ENCODE measurements at regions not wholly inside any gene's neighbourhood (a gene's known extent, or its start where the extent isn't known, plus 50 kb on each side); places are given as distances from the start of the nearest gene placed in this dataset.
"Not testable (repeated sequence)": the region's sequence is repeated elsewhere in the genome, so short reads cannot be mapped to it uniquely, and the experiment has no call there.

GRCh38 chr14:87628129-87628528 is 364.9 kb downstream of the GALC start:
- no peak for DNase-seq

GRCh38 chr14:87626266-87626665 is 366.7 kb downstream of the GALC start:
- no peak for DNase-seq

- DNase-seq: no peak
These were observed 369.4 kb downstream of the GALC start for GRCh38 chr14:87623616-87624015.

GRCh38 chr14:87617079-87617478 is 375.9 kb downstream of the GALC start:
- no peak for DNase-seq

GRCh38 chr14:87615822-87616679 is 376.9 kb downstream of the GALC start:
- peak in 1 of 2 donors; percentile 1 for DNase-seq

GRCh38 chr14:87615047-87615446 is 377.9 kb downstream of the GALC start:
- no peak for DNase-seq

- DNase-seq: no peak
These were observed 379.1 kb downstream of the GALC start for GRCh38 chr14:87613881-87614280.

GRCh38 chr14:87607056-87607455 is 385.9 kb downstream of the GALC start:
- DNase-seq: not testable (repeated sequence)

- no peak for DNase-seq
These were observed 391.9 kb downstream of the GALC start for GRCh38 chr14:87601036-87601435.

- DNase-seq: no peak
These were observed 392.7 kb downstream of the GALC start for GRCh38 chr14:87600240-87600639.

GRCh38 chr14:87581298-87581697 is 411.7 kb downstream of the GALC start:
- DNase-seq: no peak

GRCh38 chr14:87579036-87579435 is 413.9 kb downstream of the GALC start:
- no peak for DNase-seq

- no peak for DNase-seq
These were observed 417.6 kb downstream of the GALC start for GRCh38 chr14:87575378-87575777.

- no peak for DNase-seq
These were observed 419.4 kb downstream of the GALC start for GRCh38 chr14:87573591-87573990.

- no peak for DNase-seq
These were observed 425.2 kb downstream of the GALC start for GRCh38 chr14:87567618-87568295.

GRCh38 chr14:87566991-87567390 is 426.0 kb downstream of the GALC start:
- no peak for DNase-seq

- no peak for DNase-seq
These were observed 445.4 kb downstream of the GALC start for GRCh38 chr14:87547536-87547935.

- DNase-seq: no peak
These were observed 450.7 kb downstream of the GALC start for GRCh38 chr14:87542288-87542687.

GRCh38 chr14:87540339-87540738 is 452.6 kb downstream of the GALC start:
- DNase-seq: no peak

GRCh38 chr14:87529081-87529480 is 463.9 kb downstream of the GALC start:
- DNase-seq: no peak

GRCh38 chr14:87526731-87527130 is 466.3 kb downstream of the GALC start:
- no peak for DNase-seq

- DNase-seq: no peak
These were observed 469.0 kb downstream of the GALC start for GRCh38 chr14:87524011-87524410.

GRCh38 chr14:87522575-87522974 is 470.4 kb downstream of the GALC start:
- no peak for DNase-seq

GRCh38 chr14:87508333-87508732 is 484.6 kb downstream of the GALC start:
- no peak for DNase-seq
